ENCODE measurements at regions not wholly inside any gene's neighbourhood (a gene's known extent, or its start where the extent isn't known, plus 50 kb on each side); places are given as distances from the start of the nearest gene placed in this dataset.

DNA sequence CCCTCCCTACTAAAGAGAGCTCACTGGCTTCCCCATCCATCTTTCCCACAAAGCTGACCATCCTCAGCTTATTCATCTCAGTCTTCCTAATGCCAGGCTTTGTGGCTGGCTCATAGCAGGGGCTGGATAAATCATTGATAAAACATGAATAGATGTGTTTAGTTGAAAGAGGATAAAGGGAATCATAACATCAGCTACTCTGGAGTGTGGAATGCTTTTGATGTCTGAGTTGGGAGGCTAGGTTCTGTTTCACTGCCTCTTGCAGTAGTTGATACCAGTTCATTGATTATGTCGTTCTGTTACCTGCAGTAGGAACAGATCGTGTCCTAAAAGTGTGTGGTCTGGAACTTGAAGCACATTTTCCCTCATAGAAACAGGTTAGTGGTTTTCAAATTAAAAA is 66.3 kb upstream of the HK2 start:
- peaks cover 25% of the 10 kb centered on the region for H3K4me1 ChIP-seq
- H3K4me3 ChIP-seq: no peak overlapping the region
- TF ChIP-seq CTCF (IDR thresholded peaks at IDR 0.05): no peak
- DNase-seq (no peak), ATAC-seq (no peak)
- no peak overlapping the region for H3K27ac ChIP-seq
- intact Hi-C loops (cut with DNase I): no loop called here
- H3K9me3 ChIP-seq: no peaks in the 10 kb centered on the region
- no peaks in the 10 kb centered on the region for H3K27me3 ChIP-seq
- H3K36me3 ChIP-seq: no peaks in the 10 kb centered on the region

DNA sequence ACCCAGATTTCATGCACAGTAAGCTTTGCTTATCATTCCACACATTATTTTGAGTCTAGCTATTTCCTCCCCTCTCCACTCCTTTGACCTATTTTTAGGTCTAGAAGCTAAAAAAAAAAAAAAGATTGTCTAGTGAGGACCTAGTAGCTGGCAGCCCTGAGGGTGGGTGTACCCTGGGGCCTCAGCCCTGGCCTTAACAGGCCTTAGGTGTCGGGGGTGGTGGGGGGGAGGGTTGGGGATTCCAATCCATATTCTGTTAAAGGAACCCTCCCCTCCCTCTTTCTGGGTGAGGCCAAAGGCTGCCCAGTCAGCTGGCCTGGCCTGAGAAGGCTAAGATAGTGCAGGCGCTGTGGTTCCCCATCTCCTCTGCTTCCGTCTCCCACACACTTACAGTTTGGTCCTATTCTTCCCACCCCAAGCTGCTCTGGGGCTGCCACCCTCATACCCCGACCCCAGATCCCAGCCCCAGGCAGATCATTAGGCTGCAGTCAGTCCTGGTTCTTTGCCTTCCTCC is 65.5 kb upstream of the HK2 start:
- no peak for TF ChIP-seq CTCF (IDR thresholded peaks at IDR 0.05)
- peak; percentile 35 for ATAC-seq
- H3K27ac ChIP-seq: no peak overlapping the region

GRCh38 chr2:74772046-74772445 is 61.9 kb upstream of the HK2 start:
- ATAC-seq (no peak), DNase-seq (no peak)
- no peak for TF ChIP-seq CTCF (IDR thresholded peaks at IDR 0.05)
- peaks cover 10% of the 10 kb centered on the region for H3K4me1 ChIP-seq
- no peak overlapping the region for H3K27ac ChIP-seq
- H3K27me3 ChIP-seq: no peaks in the 10 kb centered on the region
- no peaks in the 10 kb centered on the region for H3K9me3 ChIP-seq
- no peak overlapping the region for H3K4me3 ChIP-seq
- intact Hi-C loops (cut with DNase I): no loop called here
- no peaks in the 10 kb centered on the region for H3K36me3 ChIP-seq

More for the DNA sequence above, 65.5 kb upstream of the HK2 start:
- no peak overlapping the region for H3K4me3 ChIP-seq
- intact Hi-C loops (cut with DNase I): no loop called here
- no peaks in the 10 kb centered on the region for H3K9me3 ChIP-seq
- H3K36me3 ChIP-seq: no peaks in the 10 kb centered on the region
- no peaks in the 10 kb centered on the region for H3K27me3 ChIP-seq
- H3K4me1 ChIP-seq: peaks cover 25% of the 10 kb centered on the region
- no peak for DNase-seq

DNA sequence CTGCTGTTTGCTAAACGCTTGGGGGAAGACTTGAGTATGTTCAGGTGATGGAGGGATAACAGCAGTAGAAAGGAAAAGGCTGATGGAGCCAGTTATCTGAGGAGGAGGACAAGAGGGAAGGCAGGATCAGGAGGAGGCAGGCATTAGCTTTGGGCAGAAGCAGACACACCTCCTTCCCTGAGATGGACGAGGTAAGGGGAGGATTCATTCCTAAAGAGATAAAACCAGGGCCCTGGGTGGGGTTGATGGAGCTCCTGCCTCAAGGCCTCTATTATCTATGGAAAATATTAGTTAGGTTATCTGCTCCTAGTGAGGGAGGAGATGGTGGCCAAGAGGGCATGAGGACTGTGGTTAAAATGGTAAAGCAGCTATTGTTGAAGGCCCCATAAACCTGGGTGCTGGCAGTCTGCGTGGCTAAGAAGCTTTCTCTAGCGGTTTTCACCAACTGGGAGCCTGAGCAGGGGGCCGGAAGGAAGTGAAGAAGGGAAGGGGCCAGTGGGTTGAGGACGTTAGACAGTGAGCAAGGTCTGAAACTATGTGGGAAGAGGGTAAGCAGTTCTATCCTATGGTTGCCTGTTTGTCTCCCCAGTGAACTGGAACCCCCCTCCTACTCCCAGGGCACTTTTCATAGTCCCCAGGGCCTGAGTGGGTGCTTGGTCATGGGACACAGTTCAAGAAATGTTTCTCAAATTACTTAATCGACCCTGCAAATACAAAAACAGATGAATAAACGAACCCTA is 56.6 kb upstream of the HK2 start:
- H3K4me1 ChIP-seq: no peaks in the 10 kb centered on the region
- intact Hi-C loops (cut with DNase I): no loop called here

DNA sequence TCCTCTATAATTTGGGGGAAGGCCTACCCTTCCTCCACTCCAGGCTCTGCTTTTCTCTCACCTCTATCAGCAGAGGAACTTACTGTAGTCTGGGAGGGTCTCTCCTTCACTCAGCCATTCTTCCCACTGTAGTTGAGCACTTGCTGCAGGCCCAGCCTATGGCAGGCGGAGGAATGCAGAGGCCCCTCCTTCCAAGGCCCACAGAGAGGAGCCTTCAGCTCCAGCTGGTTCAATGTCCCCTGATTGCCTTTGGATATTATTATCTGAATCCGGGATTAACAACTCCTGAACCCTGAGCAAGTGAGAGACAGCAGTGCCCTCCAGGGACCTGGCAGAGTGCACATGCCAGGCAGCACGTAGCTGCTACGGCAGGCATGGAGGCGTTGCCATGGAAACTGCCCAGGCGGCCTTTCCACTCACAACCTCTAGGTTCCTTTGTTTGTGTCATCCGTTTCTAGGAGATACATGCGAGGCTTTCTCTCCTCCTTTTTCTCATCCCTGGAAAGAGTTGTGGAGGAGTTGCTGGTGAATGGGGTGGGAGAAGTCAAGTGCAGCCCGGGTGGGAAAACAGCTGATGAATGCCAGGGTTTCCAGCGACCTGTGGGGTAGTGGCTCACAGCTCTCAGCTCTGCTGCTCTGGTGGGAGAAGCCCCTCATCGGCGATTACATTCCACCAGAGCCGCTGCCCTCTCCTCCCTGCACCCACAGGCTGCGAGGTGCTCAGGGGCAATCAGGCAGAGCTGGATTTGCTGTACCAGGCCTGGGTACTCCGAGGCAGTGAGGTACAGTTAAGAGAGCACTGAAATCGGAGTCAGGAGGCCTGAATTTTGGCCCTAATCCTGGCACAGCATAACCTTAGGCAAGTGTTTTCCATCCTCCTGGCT is 55.3 kb upstream of the HK2 start:
- ATAC-seq (peak; percentile 25), DNase-seq (no peak)
- H3K9me3 ChIP-seq: no peaks in the 10 kb centered on the region
- no peaks in the 10 kb centered on the region for H3K36me3 ChIP-seq
- intact Hi-C loops (cut with DNase I): no loop called here
- no peaks in the 10 kb centered on the region for H3K27me3 ChIP-seq
- no peak overlapping the region for H3K27ac ChIP-seq
- no peak for TF ChIP-seq CTCF (IDR thresholded peaks at IDR 0.05)
- H3K4me1 ChIP-seq: no peaks in the 10 kb centered on the region
- no peak overlapping the region for H3K4me3 ChIP-seq

More for the DNA sequence above, 56.6 kb upstream of the HK2 start:
- no peaks in the 10 kb centered on the region for H3K9me3 ChIP-seq
- H3K27me3 ChIP-seq: no peaks in the 10 kb centered on the region
- H3K4me3 ChIP-seq: no peak overlapping the region
- ATAC-seq (no peak), DNase-seq (no peak)
- no peak for TF ChIP-seq CTCF (IDR thresholded peaks at IDR 0.05)
- H3K36me3 ChIP-seq: no peaks in the 10 kb centered on the region
- H3K27ac ChIP-seq: no peak overlapping the region

All from upper lobe of right lung (tissue), 1 donor.